ENCODE measurements at regions not wholly inside any gene's neighbourhood (a gene's known extent, or its start where the extent isn't known, plus 50 kb on each side); places are given as distances from the start of the nearest gene placed in this dataset.

DNA sequence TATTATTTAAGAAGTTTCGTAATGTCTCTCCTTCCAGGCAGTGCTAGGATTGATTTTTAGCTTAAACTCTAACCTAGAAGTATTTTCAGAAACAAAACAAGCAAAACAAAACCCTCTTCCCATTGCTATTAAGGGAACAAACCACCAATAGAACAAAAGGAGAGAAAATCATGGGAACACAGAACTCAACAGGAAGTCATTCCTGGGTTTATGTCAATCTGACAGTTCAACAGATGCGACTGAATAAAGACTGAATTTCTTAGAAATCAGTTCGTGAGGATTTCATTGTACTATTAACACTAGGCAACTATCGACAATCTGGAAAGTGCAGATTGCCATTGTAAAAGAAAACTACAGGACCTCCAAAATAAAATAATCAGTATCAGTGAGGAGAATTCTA is 229.1 kb upstream of the SMIM31 start:
- Histone ChIP-seq H3K27me3 (ENCODE audit: control insufficient read depth in 2 of 2, insufficient read depth in 2 of 2, low read length in 2 of 2) (no peaks in the 10 kb centered on the region), H3K27ac (ENCODE audit: low read depth in 1 of 2, low read length in 2 of 2) (no peak overlapping the region), H3K4me2 (replicated peaks; ENCODE audit: extremely low read depth, low read length, poor library complexity, severe bottlenecking) (no peak overlapping the region), H4K20me1 (ENCODE audit: insufficient read depth, low read length) (no peaks in the 10 kb centered on the region), H3K79me2 (ENCODE audit: insufficient read depth, low read length) (no peaks in the 10 kb centered on the region), H3K9ac (ENCODE audit: insufficient read depth, low read length, poor library complexity, severe bottlenecking) (no peak overlapping the region), H2AFZ (ENCODE audit: insufficient read depth, low read depth, low read length, poor library complexity, severe bottlenecking) (no peak overlapping the region), H3K4me1 (ENCODE audit: control insufficient read depth in 1 of 2, insufficient read depth in 2 of 2, low read length in 2 of 2) (no peaks in the 10 kb centered on the region), H3K4me3 (replicated peaks in 1 of 3; ENCODE audit: low read depth in 2 of 3, low read length in 3 of 3) (no peak overlapping the region), H3K36me3 (replicated peaks in 1 of 2; ENCODE audit: control insufficient read depth in 1 of 2, insufficient read depth in 2 of 2, low read length in 2 of 2) (no peaks in the 10 kb centered on the region), H3K9me3 (replicated peaks in 1 of 2; ENCODE audit: control insufficient read depth in 1 of 2, insufficient read depth in 1 of 2, low read length in 2 of 2) (peaks cover 12 to 15% of the 10 kb centered on the region in 2 donors)
- Mint-ChIP-seq H3K4me1 (no peaks in the 10 kb centered on the region), H3K4me3 (no peak overlapping the region), H3K9me3 (peaks cover 0 to 9% (median 4%) of the 10 kb centered on the region in 7 donors), H3K27me3 (ENCODE audit: low read depth in 3 of 3) (peaks cover 0 to 2% (median 2%) of the 10 kb centered on the region in 3 donors), H3K27ac (no peak overlapping the region), H3K36me3 (no peaks in the 10 kb centered on the region)
- intact Hi-C loops (cut with micrococcal nuclease) = no loop called here
- TF ChIP-seq, protein P1, sequence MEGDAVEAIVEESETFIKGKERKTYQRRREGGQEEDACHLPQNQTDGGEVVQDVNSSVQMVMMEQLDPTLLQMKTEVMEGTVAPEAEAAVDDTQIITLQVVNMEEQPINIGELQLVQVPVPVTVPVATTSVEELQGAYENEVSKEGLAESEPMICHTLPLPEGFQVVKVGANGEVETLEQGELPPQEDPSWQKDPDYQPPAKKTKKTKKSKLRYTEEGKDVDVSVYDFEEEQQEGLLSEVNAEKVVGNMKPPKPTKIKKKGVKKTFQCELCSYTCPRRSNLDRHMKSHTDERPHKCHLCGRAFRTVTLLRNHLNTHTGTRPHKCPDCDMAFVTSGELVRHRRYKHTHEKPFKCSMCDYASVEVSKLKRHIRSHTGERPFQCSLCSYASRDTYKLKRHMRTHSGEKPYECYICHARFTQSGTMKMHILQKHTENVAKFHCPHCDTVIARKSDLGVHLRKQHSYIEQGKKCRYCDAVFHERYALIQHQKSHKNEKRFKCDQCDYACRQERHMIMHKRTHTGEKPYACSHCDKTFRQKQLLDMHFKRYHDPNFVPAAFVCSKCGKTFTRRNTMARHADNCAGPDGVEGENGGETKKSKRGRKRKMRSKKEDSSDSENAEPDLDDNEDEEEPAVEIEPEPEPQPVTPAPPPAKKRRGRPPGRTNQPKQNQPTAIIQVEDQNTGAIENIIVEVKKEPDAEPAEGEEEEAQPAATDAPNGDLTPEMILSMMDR (IDR thresholded peaks at IDR 0.05) = no peak
- no CpG with 5 or more reads among the region's 4 CpGs for WGBS (ENCODE audit: insufficient coverage)
- no peak for DNase-seq

DNA sequence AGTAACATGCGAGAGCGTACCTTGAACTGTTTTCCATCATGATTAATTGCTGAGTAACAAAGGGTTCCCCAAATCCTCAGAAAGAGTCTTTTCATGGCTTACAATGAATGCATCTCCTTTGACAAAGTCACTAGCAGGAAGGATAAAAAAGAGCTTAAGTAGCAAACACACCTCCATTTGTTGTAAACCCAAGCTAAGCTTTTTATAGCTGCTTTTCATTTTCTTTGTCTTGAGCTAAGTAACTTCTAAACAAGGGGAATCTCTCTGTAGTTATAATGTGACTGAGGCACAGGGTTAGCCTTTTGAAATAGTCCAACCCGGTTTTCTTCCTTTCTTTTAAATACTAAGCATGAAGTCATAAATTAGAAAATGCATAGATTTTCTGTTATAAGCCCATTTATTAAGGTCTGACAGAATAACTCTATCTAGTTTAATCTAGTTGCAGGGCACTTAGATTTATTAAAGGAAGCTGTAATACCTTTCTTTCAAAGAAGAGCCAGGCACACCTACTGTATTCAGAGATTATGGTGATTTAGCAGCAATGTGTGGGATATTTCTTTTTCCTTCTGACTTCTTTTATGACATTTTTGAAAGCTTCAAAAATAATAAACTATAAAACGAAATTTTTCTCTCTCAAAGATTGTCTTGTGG is 226.9 kb upstream of the SMIM31 start:
- Histone ChIP-seq H3K27ac (ENCODE audit: low read depth in 1 of 2, low read length in 2 of 2) (no peak overlapping the region), H4K20me1 (ENCODE audit: insufficient read depth, low read length) (no peaks in the 10 kb centered on the region), H3K4me2 (replicated peaks; ENCODE audit: extremely low read depth, low read length, poor library complexity, severe bottlenecking) (no peak overlapping the region), H3K36me3 (replicated peaks in 1 of 2; ENCODE audit: control insufficient read depth in 1 of 2, insufficient read depth in 2 of 2, low read length in 2 of 2) (no peaks in the 10 kb centered on the region), H3K4me1 (ENCODE audit: control insufficient read depth in 1 of 2, insufficient read depth in 2 of 2, low read length in 2 of 2) (no peaks in the 10 kb centered on the region), H3K4me3 (replicated peaks in 1 of 3; ENCODE audit: low read depth in 2 of 3, low read length in 3 of 3) (no peak overlapping the region), H3K9ac (ENCODE audit: insufficient read depth, low read length, poor library complexity, severe bottlenecking) (no peak overlapping the region), H3K27me3 (ENCODE audit: control insufficient read depth in 2 of 2, insufficient read depth in 2 of 2, low read length in 2 of 2) (no peaks in the 10 kb centered on the region), H2AFZ (ENCODE audit: insufficient read depth, low read depth, low read length, poor library complexity, severe bottlenecking) (no peak overlapping the region), H3K79me2 (ENCODE audit: insufficient read depth, low read length) (no peaks in the 10 kb centered on the region), H3K9me3 (replicated peaks in 1 of 2; ENCODE audit: control insufficient read depth in 1 of 2, insufficient read depth in 1 of 2, low read length in 2 of 2) (peaks cover 0 to 4% of the 10 kb centered on the region in 2 donors)
- H3K9me3 Mint-ChIP-seq = peaks cover 0 to 4% (median 3%) of the 10 kb centered on the region in 7 donors
- H3K4me3 Mint-ChIP-seq = no peak overlapping the region
- DNase-seq = no peak
- H3K4me1 Mint-ChIP-seq = no peaks in the 10 kb centered on the region
- no peaks in the 10 kb centered on the region for H3K36me3 Mint-ChIP-seq
- TF ChIP-seq, protein P1 (IDR thresholded peaks at IDR 0.05) = no peak
- intact Hi-C loops (cut with micrococcal nuclease) = no loop called here
- no peak overlapping the region for H3K27ac Mint-ChIP-seq
- WGBS (ENCODE audit: insufficient coverage) = no CpG with 5 or more reads among the region's 4 CpGs
- H3K27me3 Mint-ChIP-seq (ENCODE audit: low read depth in 3 of 3) = no peaks in the 10 kb centered on the region

Data from CD14-positive monocyte (primary cell).